ENCODE measurements at regions not wholly inside any gene's neighbourhood (a gene's known extent, or its start where the extent isn't known, plus 50 kb on each side); places are given as distances from the start of the nearest gene placed in this dataset.

DNA sequence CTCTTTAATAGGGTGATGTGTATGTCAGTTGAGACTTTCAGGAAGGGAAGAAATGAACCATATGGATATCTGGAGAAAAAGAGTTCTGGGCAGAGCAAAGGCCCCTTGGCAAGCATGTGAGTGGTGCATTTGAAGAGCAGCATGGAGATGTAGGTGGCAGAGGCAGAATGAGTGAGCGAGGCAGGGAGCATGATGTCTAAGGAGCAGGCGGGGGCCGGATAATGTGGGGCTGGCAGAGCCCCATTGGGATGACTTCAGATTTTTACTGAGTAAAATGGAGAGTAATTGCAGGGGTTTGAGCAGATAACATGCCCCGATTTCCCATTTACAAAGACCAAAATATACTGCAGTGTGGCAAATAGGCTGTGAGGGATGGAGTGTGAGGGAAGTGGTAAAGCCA is 52.9 kb upstream of the PLCL2 start:
- Mint-ChIP-seq H3K4me1 (ENCODE audit: unreplicated experiment) (no peaks in the 10 kb centered on the region), H3K27ac (ENCODE audit: unreplicated experiment) (no peak overlapping the region), H3K27me3 (ENCODE audit: unreplicated experiment) (peaks cover 3% of the 10 kb centered on the region), H3K4me3 (ENCODE audit: unreplicated experiment) (no peak overlapping the region), H3K36me3 (ENCODE audit: low read depth, unreplicated experiment) (no peaks in the 10 kb centered on the region), H3K9me3 (ENCODE audit: unreplicated experiment) (no peaks in the 10 kb centered on the region)
- DNase-seq (ENCODE audit: low spot score) = no peak
- TF ChIP-seq, protein P1, sequence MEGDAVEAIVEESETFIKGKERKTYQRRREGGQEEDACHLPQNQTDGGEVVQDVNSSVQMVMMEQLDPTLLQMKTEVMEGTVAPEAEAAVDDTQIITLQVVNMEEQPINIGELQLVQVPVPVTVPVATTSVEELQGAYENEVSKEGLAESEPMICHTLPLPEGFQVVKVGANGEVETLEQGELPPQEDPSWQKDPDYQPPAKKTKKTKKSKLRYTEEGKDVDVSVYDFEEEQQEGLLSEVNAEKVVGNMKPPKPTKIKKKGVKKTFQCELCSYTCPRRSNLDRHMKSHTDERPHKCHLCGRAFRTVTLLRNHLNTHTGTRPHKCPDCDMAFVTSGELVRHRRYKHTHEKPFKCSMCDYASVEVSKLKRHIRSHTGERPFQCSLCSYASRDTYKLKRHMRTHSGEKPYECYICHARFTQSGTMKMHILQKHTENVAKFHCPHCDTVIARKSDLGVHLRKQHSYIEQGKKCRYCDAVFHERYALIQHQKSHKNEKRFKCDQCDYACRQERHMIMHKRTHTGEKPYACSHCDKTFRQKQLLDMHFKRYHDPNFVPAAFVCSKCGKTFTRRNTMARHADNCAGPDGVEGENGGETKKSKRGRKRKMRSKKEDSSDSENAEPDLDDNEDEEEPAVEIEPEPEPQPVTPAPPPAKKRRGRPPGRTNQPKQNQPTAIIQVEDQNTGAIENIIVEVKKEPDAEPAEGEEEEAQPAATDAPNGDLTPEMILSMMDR (IDR thresholded peaks at IDR 0.05; ENCODE audit: unreplicated experiment) = no peak

DNA sequence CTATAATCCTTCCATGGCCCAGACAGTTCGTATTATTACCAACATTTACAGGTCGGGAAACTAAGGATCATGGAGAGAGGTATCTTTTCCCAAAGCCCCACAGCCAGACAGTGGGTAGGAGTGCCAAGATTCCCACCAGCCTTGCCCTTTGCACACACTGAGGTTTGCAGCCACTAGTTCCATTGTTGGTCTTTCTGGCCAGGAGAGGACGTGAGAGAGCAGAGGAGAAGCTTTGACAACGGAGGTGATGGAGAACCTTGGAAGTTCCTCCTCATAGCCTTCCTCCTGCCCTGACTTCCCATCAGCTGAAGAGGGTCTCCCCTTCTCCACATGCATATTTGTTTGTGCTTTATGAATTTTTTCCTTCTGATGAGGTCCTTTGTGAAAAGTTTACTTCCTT is 50.5 kb upstream of the PLCL2 start:
- no peaks in the 10 kb centered on the region for H3K9me3 Mint-ChIP-seq (ENCODE audit: unreplicated experiment)
- peaks cover 6% of the 10 kb centered on the region for H3K27me3 Mint-ChIP-seq (ENCODE audit: unreplicated experiment)
- no peaks in the 10 kb centered on the region for H3K36me3 Mint-ChIP-seq (ENCODE audit: low read depth, unreplicated experiment)
- H3K4me3 Mint-ChIP-seq (ENCODE audit: unreplicated experiment) = no peak overlapping the region
- no peak for DNase-seq (ENCODE audit: low spot score)
- no peaks in the 10 kb centered on the region for H3K4me1 Mint-ChIP-seq (ENCODE audit: unreplicated experiment)
- no peak overlapping the region for H3K27ac Mint-ChIP-seq (ENCODE audit: unreplicated experiment)
- TF ChIP-seq, protein P1 (IDR thresholded peaks at IDR 0.05; ENCODE audit: unreplicated experiment) = no peak

DNA sequence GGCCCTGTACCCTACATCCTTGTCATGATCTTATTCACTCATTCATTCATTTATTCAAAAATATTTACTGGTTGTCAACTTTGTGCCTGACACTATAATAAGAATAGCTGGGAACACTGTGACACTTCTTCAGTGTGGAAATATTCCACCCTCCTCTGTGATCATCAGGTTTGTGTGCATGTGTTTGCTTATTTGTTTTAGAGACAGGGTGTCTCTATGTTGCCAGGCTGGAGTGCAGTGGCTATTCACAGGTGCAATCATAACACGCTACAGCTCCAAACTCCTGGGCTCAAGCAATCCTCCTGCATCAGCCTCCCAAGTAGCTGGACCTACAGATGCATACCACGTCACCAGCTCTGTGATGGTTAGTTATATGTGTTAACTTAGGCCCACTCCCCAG is 50.0 kb upstream of the PLCL2 start:
- H3K4me3 Mint-ChIP-seq (ENCODE audit: unreplicated experiment) = no peak overlapping the region

More for the DNA sequence above, 50.0 kb upstream of the PLCL2 start:
- peaks cover 2% of the 10 kb centered on the region for H3K4me1 Mint-ChIP-seq (ENCODE audit: unreplicated experiment)
- DNase-seq (ENCODE audit: low spot score) = no peak
- no peak overlapping the region for H3K27ac Mint-ChIP-seq (ENCODE audit: unreplicated experiment)
- TF ChIP-seq, protein P1 (IDR thresholded peaks at IDR 0.05; ENCODE audit: unreplicated experiment) = no peak
- H3K36me3 Mint-ChIP-seq (ENCODE audit: low read depth, unreplicated experiment) = no peaks in the 10 kb centered on the region
- peaks cover 6% of the 10 kb centered on the region for H3K27me3 Mint-ChIP-seq (ENCODE audit: unreplicated experiment)
- no peaks in the 10 kb centered on the region for H3K9me3 Mint-ChIP-seq (ENCODE audit: unreplicated experiment)
